GM12892 (cell line): ENCODE measurements at regions not wholly inside any gene's neighbourhood (a gene's known extent, or its start where the extent isn't known, plus 50 kb on each side); places are given as distances from the start of the nearest gene placed in this dataset.

ENCODE experiments used
- POLR2A ChIP-seq: IDR thresholded peaks from 2 replicates; pipeline ENCODE4 v1.6.1; 2011; ENCODE audit warnings: low read depth, low read length, control low read depth
- TAF1 ChIP-seq: IDR thresholded peaks from 2 replicates; pipeline ENCODE4 v1.6.1; 2011; ENCODE audit warnings: low read depth, mild to moderate bottlenecking, control low read depth, low read length, borderline replicate concordance

DNA sequence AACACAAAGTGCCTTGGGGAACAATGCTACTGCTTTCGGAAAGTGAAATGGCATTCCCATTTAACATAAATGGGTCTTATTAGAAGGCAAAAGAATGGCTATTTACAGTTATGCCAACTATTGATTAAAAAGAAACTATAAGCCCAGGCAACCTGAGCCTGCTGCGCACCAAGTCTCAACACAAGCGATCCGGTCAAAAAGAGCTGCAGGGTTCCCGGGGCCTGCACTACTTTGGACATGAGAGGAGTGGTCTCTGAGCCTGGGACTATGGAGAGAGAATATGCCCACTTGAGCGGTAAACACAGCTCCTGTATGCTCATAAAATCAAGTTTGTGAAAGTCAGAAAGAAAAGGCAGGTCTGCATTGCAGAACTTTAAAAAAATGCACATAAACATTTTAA is 660.7 kb downstream of the EFNA5 start:
- TF ChIP-seq POLR2A (no peak), TAF1 (no peak)
